GM13977 (cell line): ENCODE measurements at regions not wholly inside any gene's neighbourhood (a gene's known extent, or its start where the extent isn't known, plus 50 kb on each side); places are given as distances from the start of the nearest gene placed in this dataset.

Source experiments
- DNase-seq: peaks from one replicate; pipeline ENCODE4 v3.0.0; 2012; ENCODE audit warnings: low spot score
- in situ Hi-C: fragments of 300-500 bp; cut with MboI; formaldehyde crosslinking; loops from one replicate; pipeline ENCODE4 v1.12.0; 2022; ENCODE audit warnings: low sequenced_read_pairs, low pct_unique_long_range_greater_than_20kb, mixed read lengths, inconsistent platforms; ENCODE audit not compliant: unreplicated experiment
- TF ChIP-seq, protein P1 (sequence below): IDR thresholded peaks from 2 replicates; pipeline ENCODE4 v1.5.1; 2012; ENCODE audit warnings: mild to moderate bottlenecking, control low read depth; ENCODE audit not compliant: insufficient read depth; ENCODE audit errors: extremely low read depth, missing control alignments

DNA sequence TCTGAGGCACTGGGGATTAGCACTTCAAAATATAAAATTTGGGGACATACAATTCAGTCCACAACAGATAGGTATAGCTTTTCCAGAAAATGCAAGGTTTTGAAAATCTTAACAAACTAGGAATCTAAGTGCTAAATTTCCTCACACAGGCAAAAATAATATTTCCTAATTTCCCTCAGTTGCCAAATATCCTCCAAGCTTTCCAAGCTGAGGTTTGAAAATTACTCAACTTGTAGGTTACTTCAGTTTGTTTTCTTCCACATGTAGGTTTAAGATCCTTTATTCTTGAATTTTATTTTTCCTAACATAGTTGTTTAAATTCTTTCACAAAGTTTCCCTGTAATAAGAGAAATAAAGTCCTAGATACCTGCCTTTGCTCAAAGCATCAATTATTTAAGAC lies 192.9 kb upstream of the NRXN1 start:
- in situ Hi-C loops, result no loop called here
- no peak for DNase-seq
- TF ChIP-seq, protein P1, sequence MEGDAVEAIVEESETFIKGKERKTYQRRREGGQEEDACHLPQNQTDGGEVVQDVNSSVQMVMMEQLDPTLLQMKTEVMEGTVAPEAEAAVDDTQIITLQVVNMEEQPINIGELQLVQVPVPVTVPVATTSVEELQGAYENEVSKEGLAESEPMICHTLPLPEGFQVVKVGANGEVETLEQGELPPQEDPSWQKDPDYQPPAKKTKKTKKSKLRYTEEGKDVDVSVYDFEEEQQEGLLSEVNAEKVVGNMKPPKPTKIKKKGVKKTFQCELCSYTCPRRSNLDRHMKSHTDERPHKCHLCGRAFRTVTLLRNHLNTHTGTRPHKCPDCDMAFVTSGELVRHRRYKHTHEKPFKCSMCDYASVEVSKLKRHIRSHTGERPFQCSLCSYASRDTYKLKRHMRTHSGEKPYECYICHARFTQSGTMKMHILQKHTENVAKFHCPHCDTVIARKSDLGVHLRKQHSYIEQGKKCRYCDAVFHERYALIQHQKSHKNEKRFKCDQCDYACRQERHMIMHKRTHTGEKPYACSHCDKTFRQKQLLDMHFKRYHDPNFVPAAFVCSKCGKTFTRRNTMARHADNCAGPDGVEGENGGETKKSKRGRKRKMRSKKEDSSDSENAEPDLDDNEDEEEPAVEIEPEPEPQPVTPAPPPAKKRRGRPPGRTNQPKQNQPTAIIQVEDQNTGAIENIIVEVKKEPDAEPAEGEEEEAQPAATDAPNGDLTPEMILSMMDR, result no peak

DNA sequence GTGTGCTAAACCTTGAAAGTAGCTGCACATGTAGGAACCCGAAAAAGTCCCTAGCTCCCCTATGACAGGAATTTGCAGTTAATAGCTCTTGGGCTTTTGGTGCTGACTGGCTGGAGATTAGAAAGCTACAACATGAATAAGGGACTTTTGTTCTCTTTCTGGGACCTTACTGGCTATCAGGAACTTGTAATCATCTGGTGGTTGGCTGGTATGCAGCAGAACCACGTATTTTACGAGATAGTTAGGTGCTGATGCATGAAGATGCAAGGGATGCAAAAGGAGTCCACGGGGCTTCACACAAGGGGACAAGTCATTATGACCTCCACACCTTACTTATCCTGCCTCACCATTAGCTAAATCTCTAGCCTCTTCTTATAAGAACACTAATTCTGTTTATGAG lies 190.2 kb upstream of the NRXN1 start:
- TF ChIP-seq, protein P1, result no peak
- in situ Hi-C loops, result no loop called here
- DNase-seq, result no peak

DNA sequence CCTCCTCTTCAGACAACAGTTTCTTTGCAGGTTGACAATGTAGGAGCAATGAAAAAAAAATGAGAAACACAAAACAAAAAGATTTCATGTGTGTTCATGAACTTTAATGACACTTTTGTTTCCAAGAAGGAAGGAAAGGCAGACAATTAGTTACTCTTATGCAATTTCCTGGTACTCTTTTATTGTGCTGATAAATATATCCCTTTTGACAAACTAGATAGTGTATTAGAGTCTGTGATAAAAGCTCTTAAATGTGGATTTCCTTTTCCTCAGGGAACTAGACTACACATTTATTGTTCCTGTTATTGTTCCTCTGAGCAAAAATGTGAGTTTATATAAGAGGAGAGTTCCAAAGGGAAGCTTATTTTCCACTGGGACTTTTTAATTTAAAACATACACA lies 188.7 kb upstream of the NRXN1 start:
- in situ Hi-C loops, result no loop called here
- no peak for DNase-seq
- TF ChIP-seq, protein P1, result no peak

DNA sequence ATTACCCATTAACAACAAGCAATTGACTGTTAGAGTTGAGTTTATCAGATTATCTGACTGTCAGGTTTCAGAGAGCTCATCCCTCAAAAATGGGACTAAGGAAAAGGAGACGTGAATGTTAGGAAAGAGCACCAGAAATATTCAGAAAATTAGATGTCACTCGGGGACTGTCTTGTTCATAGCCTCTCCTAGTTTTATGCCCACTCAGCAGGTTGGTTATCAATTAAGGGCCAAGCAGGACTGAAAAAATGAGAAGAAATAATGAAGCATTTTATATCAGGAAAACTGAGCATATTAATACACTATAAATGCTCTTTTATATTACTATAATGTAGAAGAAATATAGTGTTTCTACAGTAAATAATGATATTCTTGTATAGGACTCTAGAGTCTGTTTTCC lies 188.1 kb upstream of the NRXN1 start:
- TF ChIP-seq, protein P1, result no peak
- in situ Hi-C loops, result no loop called here
- no peak for DNase-seq

DNA sequence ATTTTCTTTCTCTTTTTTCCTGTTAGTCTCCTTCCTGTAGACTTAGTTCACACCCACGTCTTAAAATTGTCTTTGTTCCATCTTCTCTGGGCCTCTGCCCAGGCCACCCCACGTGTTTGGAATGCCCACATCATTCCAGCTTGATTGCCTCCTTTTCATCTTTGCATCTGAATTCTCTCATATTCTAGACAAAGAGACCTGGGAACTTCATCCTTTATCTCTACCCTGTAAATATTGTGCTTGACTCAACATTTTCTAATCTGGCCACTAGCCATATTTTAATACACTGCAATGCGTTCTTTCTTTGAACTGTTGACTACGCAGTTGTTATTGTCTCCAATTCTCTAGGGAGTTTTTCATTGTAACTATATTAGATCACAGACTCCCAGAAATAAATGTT lies 187.5 kb upstream of the NRXN1 start:
- no peak for DNase-seq
- TF ChIP-seq, protein P1, result no peak
- in situ Hi-C loops, result no loop called here

DNA sequence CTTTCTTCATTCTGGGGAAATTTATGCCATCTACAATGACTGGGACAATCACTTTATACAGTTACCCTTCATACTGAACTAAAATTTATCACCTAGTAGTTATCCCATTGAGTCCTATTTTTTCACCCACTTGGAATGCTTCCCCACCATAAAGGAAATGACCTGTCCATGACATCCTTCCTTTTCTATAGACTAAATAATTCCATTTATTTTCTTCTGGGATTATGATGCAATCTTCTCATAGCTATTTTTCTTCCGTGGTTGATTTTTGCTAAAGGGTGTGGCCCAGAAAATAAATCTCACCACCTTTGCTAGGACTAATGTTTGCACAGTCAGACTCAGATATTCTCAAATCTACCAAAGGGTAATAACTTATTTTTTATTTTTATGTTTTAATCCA lies 186.1 kb upstream of the NRXN1 start:
- in situ Hi-C loops, result no loop called here
- TF ChIP-seq, protein P1, result no peak
- no peak for DNase-seq

DNA sequence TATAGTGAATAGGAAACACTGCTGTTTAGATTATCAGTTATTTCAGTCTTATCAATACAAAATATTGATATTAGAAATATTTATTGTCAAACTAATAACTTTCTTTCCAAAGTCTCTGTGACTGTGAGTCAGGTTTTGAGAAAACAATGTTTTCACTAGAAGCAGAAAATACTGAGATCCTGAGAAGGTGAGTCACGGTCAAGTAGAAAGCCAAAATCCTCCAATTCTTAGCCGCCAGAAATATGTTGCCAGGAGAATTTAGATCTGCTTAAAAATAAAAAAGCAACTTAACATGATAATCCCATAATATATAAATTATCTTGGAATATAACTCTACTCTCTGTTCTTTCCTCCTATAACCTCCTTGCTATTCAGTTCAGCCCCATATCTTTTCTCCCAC lies 181.9 kb upstream of the NRXN1 start:
- TF ChIP-seq, protein P1, result no peak
- no peak for DNase-seq
- in situ Hi-C loops, result no loop called here
